ENCODE measurements at regions not wholly inside any gene's neighbourhood (a gene's known extent, or its start where the extent isn't known, plus 50 kb on each side); places are given as distances from the start of the nearest gene placed in this dataset.

- TF ChIP-seq, protein P1, sequence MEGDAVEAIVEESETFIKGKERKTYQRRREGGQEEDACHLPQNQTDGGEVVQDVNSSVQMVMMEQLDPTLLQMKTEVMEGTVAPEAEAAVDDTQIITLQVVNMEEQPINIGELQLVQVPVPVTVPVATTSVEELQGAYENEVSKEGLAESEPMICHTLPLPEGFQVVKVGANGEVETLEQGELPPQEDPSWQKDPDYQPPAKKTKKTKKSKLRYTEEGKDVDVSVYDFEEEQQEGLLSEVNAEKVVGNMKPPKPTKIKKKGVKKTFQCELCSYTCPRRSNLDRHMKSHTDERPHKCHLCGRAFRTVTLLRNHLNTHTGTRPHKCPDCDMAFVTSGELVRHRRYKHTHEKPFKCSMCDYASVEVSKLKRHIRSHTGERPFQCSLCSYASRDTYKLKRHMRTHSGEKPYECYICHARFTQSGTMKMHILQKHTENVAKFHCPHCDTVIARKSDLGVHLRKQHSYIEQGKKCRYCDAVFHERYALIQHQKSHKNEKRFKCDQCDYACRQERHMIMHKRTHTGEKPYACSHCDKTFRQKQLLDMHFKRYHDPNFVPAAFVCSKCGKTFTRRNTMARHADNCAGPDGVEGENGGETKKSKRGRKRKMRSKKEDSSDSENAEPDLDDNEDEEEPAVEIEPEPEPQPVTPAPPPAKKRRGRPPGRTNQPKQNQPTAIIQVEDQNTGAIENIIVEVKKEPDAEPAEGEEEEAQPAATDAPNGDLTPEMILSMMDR (IDR thresholded peaks at IDR 0.05; ENCODE audit: borderline replicate concordance, control extremely low read depth, extremely low read depth, insufficient read depth, missing control alignments) = no peak
- in situ Hi-C loops (cut with MboI; ENCODE audit: low sequenced_read_pairs, unreplicated experiment) = no loop called here
Measured at GRCh38 chr2:155240176-155240575, 541.7 kb downstream of the KCNJ3 start.

GRCh38 chr2:155235710-155236109, 537.2 kb downstream of the KCNJ3 start:
- in situ Hi-C loops (cut with MboI; ENCODE audit: low sequenced_read_pairs, unreplicated experiment) = no loop called here
- TF ChIP-seq, protein P1 (IDR thresholded peaks at IDR 0.05; ENCODE audit: borderline replicate concordance, control extremely low read depth, extremely low read depth, insufficient read depth, missing control alignments) = no peak
- no peak for DNase-seq (ENCODE audit: low spot score)

More at GRCh38 chr2:155240176-155240575, 541.7 kb downstream of the KCNJ3 start:
- no peak for DNase-seq (ENCODE audit: low spot score)

DNA sequence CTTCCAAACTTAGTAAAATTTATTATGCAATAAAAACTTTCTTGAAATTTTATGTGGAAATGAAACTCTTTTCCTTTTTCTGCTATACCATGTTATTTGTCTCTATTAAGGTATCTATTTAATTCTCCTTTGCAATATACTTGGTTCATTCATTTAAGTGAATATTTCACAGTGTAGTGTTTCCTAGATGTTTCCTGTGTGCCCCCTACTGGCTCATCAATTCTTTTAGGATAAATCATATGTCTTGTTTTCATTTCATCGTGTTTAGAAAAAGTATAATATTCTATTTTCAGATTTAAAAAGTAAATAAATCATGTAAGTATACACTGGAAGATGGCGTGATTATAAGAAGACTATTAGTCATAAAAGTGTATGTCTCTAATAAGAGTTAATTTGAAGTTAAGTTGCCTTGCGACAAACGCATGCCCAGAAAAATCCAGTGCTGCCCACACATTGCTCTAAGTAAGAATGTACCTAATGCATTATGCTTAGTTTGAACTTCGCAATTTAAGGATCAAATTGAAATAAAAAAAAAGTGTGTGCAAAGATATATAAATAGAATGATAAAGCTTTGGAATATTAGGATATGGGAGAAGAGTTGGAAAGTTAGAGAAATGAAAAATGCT, 525.4 kb downstream of the KCNJ3 start:
- in situ Hi-C loops (cut with MboI; ENCODE audit: low sequenced_read_pairs, unreplicated experiment) = no loop called here
- TF ChIP-seq, protein P1 (IDR thresholded peaks at IDR 0.05; ENCODE audit: borderline replicate concordance, control extremely low read depth, extremely low read depth, insufficient read depth, missing control alignments) = peak; percentile 35
- peak; percentile 16 for DNase-seq (ENCODE audit: low spot score)

DNA sequence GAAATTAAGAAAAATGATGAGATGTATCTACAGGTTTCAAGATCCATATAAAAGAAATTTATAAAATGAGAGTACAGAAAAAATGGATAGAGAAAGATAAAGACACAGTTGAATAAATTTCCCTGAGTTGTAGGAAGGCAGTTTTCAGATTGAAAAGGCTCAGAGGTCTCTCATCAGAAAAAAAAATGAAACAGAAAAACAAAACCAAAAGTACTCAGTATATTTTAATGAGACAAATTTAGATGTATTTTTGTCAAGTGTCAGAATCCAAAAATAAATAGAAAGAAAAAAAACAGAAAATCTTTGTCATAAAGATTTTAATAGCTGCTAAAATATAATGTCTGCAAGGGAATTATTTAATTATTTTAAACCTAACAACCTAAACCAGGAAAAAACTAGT, 520.5 kb downstream of the KCNJ3 start:
- in situ Hi-C loops (cut with MboI; ENCODE audit: low sequenced_read_pairs, unreplicated experiment) = no loop called here
- TF ChIP-seq, protein P1 (IDR thresholded peaks at IDR 0.05; ENCODE audit: borderline replicate concordance, control extremely low read depth, extremely low read depth, insufficient read depth, missing control alignments) = no peak
- DNase-seq (ENCODE audit: low spot score) = no peak

DNA sequence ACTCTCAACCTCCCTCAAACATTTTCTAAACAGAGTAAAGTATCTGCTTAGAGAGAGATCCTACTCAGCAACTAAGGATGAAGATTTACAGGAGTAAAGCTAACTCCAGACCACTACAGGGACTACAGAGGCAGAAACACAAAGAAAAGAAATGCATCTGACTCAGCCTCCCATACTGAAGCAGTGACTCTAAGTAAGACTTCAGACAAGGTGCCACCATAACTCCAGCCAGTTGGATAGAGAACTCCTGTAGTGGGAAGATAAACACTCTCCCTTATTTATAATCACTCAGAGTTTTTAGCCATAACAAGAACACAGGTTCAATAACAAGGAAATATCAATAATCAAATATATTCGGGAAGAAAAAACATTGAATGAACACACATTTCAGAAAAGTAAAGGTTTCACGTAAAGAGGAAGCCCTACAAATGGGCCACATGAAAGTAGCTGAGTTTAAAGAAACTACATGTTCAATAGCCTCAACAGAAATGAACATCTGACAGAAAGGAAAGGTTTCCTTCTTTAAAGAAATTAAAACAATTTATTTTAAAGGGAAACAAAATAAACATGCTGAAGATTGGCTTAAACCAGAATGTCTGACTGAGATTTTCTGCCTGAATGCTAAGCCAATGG, 519.9 kb downstream of the KCNJ3 start:
- TF ChIP-seq, protein P1 (IDR thresholded peaks at IDR 0.05; ENCODE audit: borderline replicate concordance, control extremely low read depth, extremely low read depth, insufficient read depth, missing control alignments) = no peak
- in situ Hi-C loops (cut with MboI; ENCODE audit: low sequenced_read_pairs, unreplicated experiment) = no loop called here
- no peak for DNase-seq (ENCODE audit: low spot score)

DNA sequence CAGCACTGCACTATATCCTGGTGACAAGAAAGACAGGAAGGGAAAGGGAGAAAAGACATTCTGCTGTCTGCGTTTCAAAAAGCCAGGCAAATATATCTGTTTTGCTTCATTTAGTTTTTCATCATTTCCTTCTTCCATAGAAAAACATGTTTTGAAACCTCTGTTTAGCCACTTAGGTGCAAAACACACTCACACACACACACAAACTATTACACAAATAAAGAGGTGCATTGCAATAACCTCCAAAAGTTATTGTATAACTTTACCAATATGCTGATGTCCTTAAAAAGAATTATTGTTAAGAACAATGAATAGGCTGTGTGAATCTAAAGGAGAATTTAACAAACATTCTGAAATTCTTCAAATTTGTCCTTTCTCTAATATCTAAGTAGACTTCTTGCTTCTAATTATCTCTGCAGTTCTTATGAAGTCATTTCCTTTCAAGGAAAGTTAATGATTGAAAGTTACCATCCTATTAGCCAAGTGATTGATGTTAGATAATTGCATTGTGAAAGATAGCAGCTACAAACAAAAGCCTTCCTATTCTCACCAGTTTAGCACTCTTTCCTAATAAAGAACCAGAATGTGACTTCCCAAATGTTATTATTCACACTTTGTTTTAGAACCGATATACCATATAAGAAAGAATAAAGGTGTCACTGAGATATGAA, 516.7 kb downstream of the KCNJ3 start:
- no peak for DNase-seq (ENCODE audit: low spot score)
- in situ Hi-C loops (cut with MboI; ENCODE audit: low sequenced_read_pairs, unreplicated experiment) = no loop called here
- TF ChIP-seq, protein P1 (IDR thresholded peaks at IDR 0.05; ENCODE audit: borderline replicate concordance, control extremely low read depth, extremely low read depth, insufficient read depth, missing control alignments) = no peak

Measured in GM13976 (cell line).